ENCODE measurements at regions not wholly inside any gene's neighbourhood (a gene's known extent, or its start where the extent isn't known, plus 50 kb on each side); places are given as distances from the start of the nearest gene placed in this dataset.
A peak's percentile ranks its signal among the peaks of the same experiment; 100 is the strongest.

- Histone ChIP-seq H3K4me1 (ENCODE audit: control insufficient read depth, insufficient read depth, low read depth, low read length) (no peaks in the 10 kb centered on the region), H3K14ac (ENCODE audit: low read length in 2 of 2) (no peak overlapping the region), H2AFZ (ENCODE audit: low read depth, low read length) (no peak overlapping the region), H2BK12ac (ENCODE audit: low read length in 2 of 2) (no peak overlapping the region), H4K91ac (ENCODE audit: low read length) (no peak overlapping the region), H3K23ac (ENCODE audit: low read length in 2 of 2) (no peak overlapping the region), H3K9ac (ENCODE audit: low read length) (no peak overlapping the region), H3K36me3 (ENCODE audit: control insufficient read depth in 1 of 2, insufficient read depth in 2 of 2, low read depth in 1 of 2, low read length in 2 of 2) (no peaks in the 10 kb centered on the region), H3K27ac (ENCODE audit: low read length, poor library complexity, severe bottlenecking) (no peak overlapping the region), H2BK5ac (ENCODE audit: low read depth, low read length, poor library complexity, severe bottlenecking) (no peak overlapping the region), H3K4me3 (ENCODE audit: insufficient read depth in 1 of 2, low read depth in 1 of 2, low read length in 2 of 2) (no peak overlapping the region), H2BK120ac (ENCODE audit: low read depth, low read length) (no peak overlapping the region), H2AK5ac (ENCODE audit: low read length, severe bottlenecking) (no peak overlapping the region), H3K27me3 (ENCODE audit: control insufficient read depth in 1 of 2, insufficient read depth in 1 of 2, low read length in 2 of 2) (no peaks in the 10 kb centered on the region), H3K4ac (ENCODE audit: low read depth in 1 of 2, low read length in 2 of 2) (no peak overlapping the region), H3K79me1 (replicated peaks; ENCODE audit: low read length, poor library complexity, severe bottlenecking) (no peaks in the 10 kb centered on the region), H3K4me2 (ENCODE audit: low read length, poor library complexity, severe bottlenecking) (no peak overlapping the region), H4K8ac (ENCODE audit: low read length) (no peak overlapping the region), H3K18ac (ENCODE audit: low read depth in 1 of 2, low read length in 2 of 2) (no peak overlapping the region), H2BK15ac (ENCODE audit: low read depth, poor library complexity, severe bottlenecking) (no peak overlapping the region), H3K9me3 (ENCODE audit: control insufficient read depth, low read length) (peaks cover 19% of the 10 kb centered on the region)
- peak; percentile 62 for DNase-seq
- 8% methylated on average over 2 of the region's 2 CpGs for WGBS
Measured at GRCh38 chr12:42935756-42936155, 346.2 kb upstream of the PRICKLE1 start.

GRCh38 chr12:42935090-42935489 lies 345.5 kb upstream of the PRICKLE1 start:
- no peaks in the 10 kb centered on the region for H3K4me1 ChIP-seq (ENCODE audit: control insufficient read depth, insufficient read depth, low read depth, low read length)
- no peaks in the 10 kb centered on the region for H3K79me1 ChIP-seq (replicated peaks; ENCODE audit: low read length, poor library complexity, severe bottlenecking)
- WGBS = 92% methylated on average over 5 of the region's 5 CpGs
- H3K4me2 ChIP-seq (ENCODE audit: low read length, poor library complexity, severe bottlenecking) = no peak overlapping the region
- no peak overlapping the region for H3K18ac ChIP-seq (ENCODE audit: low read depth in 1 of 2, low read length in 2 of 2)
- H3K9me3 ChIP-seq (ENCODE audit: control insufficient read depth, low read length) = peaks cover 14% of the 10 kb centered on the region
- H2AK5ac ChIP-seq (ENCODE audit: low read length, severe bottlenecking) = no peak overlapping the region
- H4K91ac ChIP-seq (ENCODE audit: low read length) = no peak overlapping the region
- H2AFZ ChIP-seq (ENCODE audit: low read depth, low read length) = no peak overlapping the region
- H2BK5ac ChIP-seq (ENCODE audit: low read depth, low read length, poor library complexity, severe bottlenecking) = no peak overlapping the region
- H3K4ac ChIP-seq (ENCODE audit: low read depth in 1 of 2, low read length in 2 of 2) = no peak overlapping the region
- no peak overlapping the region for H2BK120ac ChIP-seq (ENCODE audit: low read depth, low read length)
- H3K27me3 ChIP-seq (ENCODE audit: control insufficient read depth in 1 of 2, insufficient read depth in 1 of 2, low read length in 2 of 2) = no peaks in the 10 kb centered on the region
- no peaks in the 10 kb centered on the region for H3K36me3 ChIP-seq (ENCODE audit: control insufficient read depth in 1 of 2, insufficient read depth in 2 of 2, low read depth in 1 of 2, low read length in 2 of 2)
- no peak overlapping the region for H4K8ac ChIP-seq (ENCODE audit: low read length)
- H3K27ac ChIP-seq (ENCODE audit: low read length, poor library complexity, severe bottlenecking) = no peak overlapping the region
- no peak overlapping the region for H3K23ac ChIP-seq (ENCODE audit: low read length in 2 of 2)
- H2BK12ac ChIP-seq (ENCODE audit: low read length in 2 of 2) = no peak overlapping the region
- H3K14ac ChIP-seq (ENCODE audit: low read length in 2 of 2) = no peak overlapping the region
- no peak for DNase-seq
- H2BK15ac ChIP-seq (ENCODE audit: low read depth, poor library complexity, severe bottlenecking) = no peak overlapping the region
- H3K9ac ChIP-seq (ENCODE audit: low read length) = no peak overlapping the region
- H3K4me3 ChIP-seq (ENCODE audit: insufficient read depth in 1 of 2, low read depth in 1 of 2, low read length in 2 of 2) = no peak overlapping the region

DNA sequence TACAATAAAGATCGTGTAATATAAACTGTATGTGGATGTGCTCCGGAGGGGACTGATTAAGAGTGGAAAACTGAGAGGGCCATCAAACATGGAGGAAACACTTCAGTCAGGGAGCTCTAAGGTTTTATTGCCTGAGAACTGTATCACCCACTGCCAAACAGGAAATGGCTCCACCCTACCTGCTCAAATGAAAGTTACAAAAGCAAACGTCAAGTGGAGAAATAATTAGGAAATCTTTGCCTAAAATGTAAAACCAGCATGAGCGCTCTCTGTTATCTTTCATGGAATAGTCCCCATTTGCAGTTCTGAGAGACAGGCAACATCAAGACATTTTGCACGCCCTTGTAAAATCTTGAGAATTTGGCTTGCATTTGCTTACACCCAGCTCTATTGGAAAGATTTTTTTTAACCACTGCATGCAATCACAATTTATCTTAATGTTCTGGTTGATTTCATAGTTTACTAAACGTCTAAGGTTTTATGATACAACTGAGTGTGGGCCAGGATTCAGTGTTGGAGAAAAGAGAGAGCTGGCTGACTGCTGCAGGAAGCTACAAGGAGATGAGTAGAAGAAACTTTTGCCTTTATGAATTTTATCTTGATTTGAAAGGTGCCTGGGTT lies 344.0 kb upstream of the PRICKLE1 start:
- Histone ChIP-seq H3K4me1 (ENCODE audit: control insufficient read depth, insufficient read depth, low read depth, low read length) (no peaks in the 10 kb centered on the region), H3K4me2 (ENCODE audit: low read length, poor library complexity, severe bottlenecking) (no peak overlapping the region), H4K8ac (ENCODE audit: low read length) (no peak overlapping the region), H3K4me3 (ENCODE audit: insufficient read depth in 1 of 2, low read depth in 1 of 2, low read length in 2 of 2) (no peak overlapping the region), H3K23ac (ENCODE audit: low read length in 2 of 2) (no peak overlapping the region), H2BK120ac (ENCODE audit: low read depth, low read length) (no peak overlapping the region), H3K36me3 (ENCODE audit: control insufficient read depth in 1 of 2, insufficient read depth in 2 of 2, low read depth in 1 of 2, low read length in 2 of 2) (no peaks in the 10 kb centered on the region), H3K18ac (ENCODE audit: low read depth in 1 of 2, low read length in 2 of 2) (no peak overlapping the region), H4K91ac (ENCODE audit: low read length) (no peak overlapping the region), H3K27me3 (ENCODE audit: control insufficient read depth in 1 of 2, insufficient read depth in 1 of 2, low read length in 2 of 2) (no peaks in the 10 kb centered on the region), H2BK15ac (ENCODE audit: low read depth, poor library complexity, severe bottlenecking) (no peak overlapping the region), H2BK12ac (ENCODE audit: low read length in 2 of 2) (no peak overlapping the region), H2AFZ (ENCODE audit: low read depth, low read length) (no peak overlapping the region), H3K4ac (ENCODE audit: low read depth in 1 of 2, low read length in 2 of 2) (no peak overlapping the region), H2BK5ac (ENCODE audit: low read depth, low read length, poor library complexity, severe bottlenecking) (peak overlapping the region; percentile 12), H3K9ac (ENCODE audit: low read length) (no peak overlapping the region), H3K27ac (ENCODE audit: low read length, poor library complexity, severe bottlenecking) (no peak overlapping the region), H2AK5ac (ENCODE audit: low read length, severe bottlenecking) (no peak overlapping the region), H3K9me3 (ENCODE audit: control insufficient read depth, low read length) (peaks cover 5% of the 10 kb centered on the region), H3K14ac (ENCODE audit: low read length in 2 of 2) (no peak overlapping the region), H3K79me1 (replicated peaks; ENCODE audit: low read length, poor library complexity, severe bottlenecking) (no peaks in the 10 kb centered on the region)
- DNase-seq = no peak
- 52% methylated on average over 6 of the region's 6 CpGs for WGBS

GRCh38 chr12:42932936-42933335 lies 343.4 kb upstream of the PRICKLE1 start:
- Histone ChIP-seq H3K4ac (ENCODE audit: low read depth in 1 of 2, low read length in 2 of 2) (no peak overlapping the region), H2BK12ac (ENCODE audit: low read length in 2 of 2) (no peak overlapping the region), H2BK5ac (ENCODE audit: low read depth, low read length, poor library complexity, severe bottlenecking) (no peak overlapping the region), H3K27me3 (ENCODE audit: control insufficient read depth in 1 of 2, insufficient read depth in 1 of 2, low read length in 2 of 2) (no peaks in the 10 kb centered on the region), H3K36me3 (ENCODE audit: control insufficient read depth in 1 of 2, insufficient read depth in 2 of 2, low read depth in 1 of 2, low read length in 2 of 2) (no peaks in the 10 kb centered on the region), H2BK120ac (ENCODE audit: low read depth, low read length) (no peak overlapping the region), H3K27ac (ENCODE audit: low read length, poor library complexity, severe bottlenecking) (no peak overlapping the region), H3K18ac (ENCODE audit: low read depth in 1 of 2, low read length in 2 of 2) (no peak overlapping the region), H2AFZ (ENCODE audit: low read depth, low read length) (no peak overlapping the region), H3K4me3 (ENCODE audit: insufficient read depth in 1 of 2, low read depth in 1 of 2, low read length in 2 of 2) (no peak overlapping the region), H3K4me1 (ENCODE audit: control insufficient read depth, insufficient read depth, low read depth, low read length) (no peaks in the 10 kb centered on the region), H4K91ac (ENCODE audit: low read length) (no peak overlapping the region), H2BK15ac (ENCODE audit: low read depth, poor library complexity, severe bottlenecking) (no peak overlapping the region), H3K14ac (ENCODE audit: low read length in 2 of 2) (no peak overlapping the region), H4K8ac (ENCODE audit: low read length) (no peak overlapping the region), H3K23ac (ENCODE audit: low read length in 2 of 2) (no peak overlapping the region), H3K9me3 (ENCODE audit: control insufficient read depth, low read length) (no peaks in the 10 kb centered on the region), H2AK5ac (ENCODE audit: low read length, severe bottlenecking) (no peak overlapping the region), H3K79me1 (replicated peaks; ENCODE audit: low read length, poor library complexity, severe bottlenecking) (no peaks in the 10 kb centered on the region), H3K9ac (ENCODE audit: low read length) (no peak overlapping the region), H3K4me2 (ENCODE audit: low read length, poor library complexity, severe bottlenecking) (no peak overlapping the region)
- no peak for DNase-seq
- WGBS = 86% methylated on average over 4 of the region's 5 CpGs
